Muscle layer of duodenum (tissue), 2 donors: ENCODE measurements at regions not wholly inside any gene's neighbourhood (a gene's known extent, or its start where the extent isn't known, plus 50 kb on each side); places are given as distances from the start of the nearest gene placed in this dataset.
"Not testable (repeated sequence)": the region's sequence is repeated elsewhere in the genome, so short reads cannot be mapped to it uniquely, and the experiment has no call there.

Experiments used
- H3K27ac ChIP-seq: one replicate; pipeline ENCODE4 v1.7.0; 2013; ENCODE audit warnings: mild to moderate bottlenecking, low read length
- H3K27me3 ChIP-seq: one replicate; pipeline ENCODE4 v1.7.0; 2013; ENCODE audit warnings: low read depth, mild to moderate bottlenecking, control low read depth, low read length
- H3K36me3 ChIP-seq, 2 donors: one replicate each; pipeline ENCODE4 v1.7.0; 2013; ENCODE audit warnings: low read length in 2 of 2, control low read depth in 1 of 2, mild to moderate bottlenecking in 1 of 2; ENCODE audit not compliant: insufficient read depth in 2 of 2, control insufficient read depth in 1 of 2
- H3K4me1 ChIP-seq, 2 donors: one replicate each; pipeline ENCODE4 v1.7.0; 2013; ENCODE audit warnings: low read length in 2 of 2, mild to moderate bottlenecking in 2 of 2, control low read depth in 1 of 2, moderate library complexity in 1 of 2; ENCODE audit not compliant: insufficient read depth in 2 of 2, control insufficient read depth in 1 of 2
- H3K4me3 ChIP-seq, 2 donors: one replicate each; pipeline ENCODE4 v1.7.0; 2013; ENCODE audit warnings: low read length in 2 of 2, low read depth in 1 of 2, mild to moderate bottlenecking in 1 of 2
- H3K9me3 ChIP-seq, 2 donors: one replicate each; pipeline ENCODE4 v1.7.0; 2013; ENCODE audit warnings: low read length in 2 of 2, control low read depth in 1 of 2, mild to moderate bottlenecking in 1 of 2; ENCODE audit not compliant: control insufficient read depth in 1 of 2
- donor health status: healthy.

DNA sequence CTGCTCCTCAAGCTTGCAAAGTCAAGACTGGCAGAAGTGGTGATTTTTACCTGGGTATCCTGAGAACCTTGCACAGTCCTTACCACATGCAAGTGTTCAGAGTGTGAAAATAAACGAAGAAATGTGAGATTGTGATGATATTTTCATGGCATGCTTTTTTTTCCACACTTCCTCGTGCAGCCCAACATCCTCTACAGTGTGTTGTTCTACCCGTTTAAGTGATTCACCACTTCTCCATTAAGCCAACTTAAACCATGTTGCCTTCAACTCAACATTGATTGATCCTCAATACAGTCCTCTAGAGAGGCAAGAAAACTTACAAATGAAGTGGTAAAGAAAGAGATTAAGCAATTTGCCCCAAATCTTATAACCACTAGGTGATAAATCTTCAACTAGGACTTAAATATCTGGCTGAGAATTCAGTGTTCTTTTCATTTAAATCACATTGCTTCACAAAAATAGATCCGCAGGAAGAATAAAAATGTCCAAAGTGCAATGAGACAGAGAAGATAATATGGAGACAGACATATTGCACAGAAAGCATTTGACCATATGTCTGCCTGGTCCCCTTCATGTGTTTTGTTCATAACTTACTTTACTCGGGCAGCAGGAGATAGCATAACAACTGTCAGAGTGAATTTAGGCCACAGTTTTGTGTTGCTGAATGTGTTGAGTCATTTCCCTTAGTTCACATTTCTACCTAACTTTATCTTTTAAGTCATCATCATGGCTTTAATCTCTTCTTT lies 75.8 kb upstream of the PARP8 start:
- not testable (repeated sequence) for H3K9me3 ChIP-seq, H3K27ac ChIP-seq, H3K27me3 ChIP-seq, H3K4me3 ChIP-seq, H3K36me3 ChIP-seq, H3K4me1 ChIP-seq

DNA sequence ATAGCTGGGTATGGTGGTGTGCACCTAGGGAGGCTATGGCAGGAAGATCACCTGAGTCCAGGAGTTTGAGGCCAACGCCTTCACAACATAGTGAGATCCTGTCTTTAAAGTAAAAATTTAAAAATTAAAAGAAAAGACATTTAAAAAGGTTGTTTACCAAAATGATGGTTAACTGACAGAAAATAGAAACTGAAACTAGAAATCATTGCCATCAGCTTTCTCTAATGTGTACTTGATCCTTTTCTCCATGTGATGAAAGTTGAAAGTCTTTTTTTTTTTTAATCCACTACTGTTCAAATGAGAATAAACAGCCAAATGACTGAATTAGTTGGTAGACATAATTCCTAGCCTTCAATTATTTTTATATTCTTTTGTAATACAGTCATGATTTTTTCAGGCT lies 75.1 kb upstream of the PARP8 start:
- not testable (repeated sequence) for H3K4me1 ChIP-seq, H3K27ac ChIP-seq, H3K9me3 ChIP-seq, H3K36me3 ChIP-seq, H3K27me3 ChIP-seq, H3K4me3 ChIP-seq

DNA sequence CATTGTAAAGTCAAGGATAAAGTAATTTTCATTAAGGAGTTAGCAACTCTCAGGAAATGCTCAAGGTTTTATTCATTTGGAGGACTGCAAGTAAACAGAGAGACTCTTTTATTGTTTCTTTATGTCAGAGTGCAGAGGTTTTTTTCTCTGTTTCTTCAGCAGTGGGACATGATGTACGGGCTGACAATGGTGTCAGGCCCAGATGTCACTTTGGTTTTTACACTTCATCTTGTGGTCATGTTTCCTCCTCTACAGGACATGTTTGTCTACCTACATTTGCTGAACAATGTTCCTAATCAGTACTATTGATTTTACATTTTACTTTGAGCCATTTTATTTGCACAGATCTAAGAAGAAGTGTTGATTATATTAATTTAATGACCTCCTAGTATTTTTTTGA lies 72.8 kb upstream of the PARP8 start:
- Histone ChIP-seq H3K4me1 (no peaks in the 10 kb centered on the region), H3K27me3 (no peaks in the 10 kb centered on the region), H3K36me3 (no peaks in the 10 kb centered on the region), H3K4me3 (no peak overlapping the region), H3K27ac (no peak overlapping the region), H3K9me3 (no peaks in the 10 kb centered on the region)

DNA sequence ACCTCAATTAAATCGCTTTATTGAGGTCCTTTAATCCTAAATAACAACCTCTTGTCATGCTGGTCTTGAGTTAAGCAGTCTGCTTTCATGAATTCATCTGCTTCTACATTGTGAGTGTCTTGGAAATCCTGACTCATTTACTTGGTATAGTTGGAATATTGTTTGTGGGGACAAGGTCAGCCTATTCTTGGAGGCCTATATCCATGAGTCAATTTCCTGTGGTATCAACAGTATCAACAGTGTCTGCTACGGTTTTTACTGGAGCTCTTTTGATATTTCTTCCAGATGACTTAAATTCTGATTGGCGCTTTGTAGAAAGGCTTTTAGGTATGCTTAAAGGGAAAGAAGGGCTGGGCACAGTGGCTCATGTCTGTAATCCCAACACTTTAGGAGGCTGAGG lies 71.2 kb upstream of the PARP8 start:
- H3K4me3 ChIP-seq = no peak overlapping the region
- no peak overlapping the region for H3K27ac ChIP-seq
- H3K9me3 ChIP-seq = no peaks in the 10 kb centered on the region
- no peaks in the 10 kb centered on the region for H3K27me3 ChIP-seq
- no peaks in the 10 kb centered on the region for H3K36me3 ChIP-seq
- H3K4me1 ChIP-seq = no peaks in the 10 kb centered on the region

DNA sequence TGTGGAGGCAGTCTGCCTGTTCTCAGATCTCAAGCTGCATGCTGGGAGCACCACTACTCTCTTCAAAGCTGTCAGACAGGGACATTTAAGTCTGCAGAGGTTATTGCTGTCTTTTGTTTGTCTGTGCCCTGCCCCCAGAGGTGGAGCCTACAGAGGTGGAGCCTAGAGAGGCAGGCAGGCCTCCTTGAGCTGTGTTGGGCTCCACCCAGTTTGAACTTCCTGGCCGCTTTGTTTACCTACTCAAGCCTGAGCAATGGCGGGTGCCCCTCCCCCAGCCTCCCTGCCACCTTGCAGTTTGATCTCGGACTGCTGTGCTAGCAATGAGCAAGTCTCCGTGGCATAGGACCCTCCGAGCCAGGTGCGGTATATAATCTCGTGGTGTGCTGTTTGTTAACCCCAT lies 64.9 kb upstream of the PARP8 start:
- H3K27me3 ChIP-seq, H3K9me3 ChIP-seq, H3K36me3 ChIP-seq, H3K4me1 ChIP-seq, H3K4me3 ChIP-seq, H3K27ac ChIP-seq: not testable (repeated sequence)

DNA sequence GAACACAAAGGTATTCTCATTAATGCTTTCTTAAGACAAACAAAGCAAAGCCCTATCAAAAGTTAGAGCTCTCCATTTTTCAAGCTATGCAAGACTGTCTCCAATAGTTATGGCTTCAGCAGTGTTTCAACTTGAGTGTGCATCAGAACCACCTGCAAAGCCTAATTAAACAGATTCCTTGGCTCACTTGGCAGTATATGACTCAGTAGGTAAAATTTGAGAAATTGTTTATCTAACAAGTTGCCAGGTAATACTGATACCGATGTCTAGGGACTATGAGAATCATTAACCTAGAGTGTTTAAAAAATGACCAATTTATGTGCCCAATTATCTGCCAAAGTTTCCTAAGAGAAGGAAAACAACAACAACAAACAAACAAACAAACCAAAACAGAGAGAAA lies 60.3 kb upstream of the PARP8 start:
- H3K4me1 ChIP-seq = no peaks in the 10 kb centered on the region
- H3K36me3 ChIP-seq = no peaks in the 10 kb centered on the region
- no peak overlapping the region for H3K27ac ChIP-seq

DNA sequence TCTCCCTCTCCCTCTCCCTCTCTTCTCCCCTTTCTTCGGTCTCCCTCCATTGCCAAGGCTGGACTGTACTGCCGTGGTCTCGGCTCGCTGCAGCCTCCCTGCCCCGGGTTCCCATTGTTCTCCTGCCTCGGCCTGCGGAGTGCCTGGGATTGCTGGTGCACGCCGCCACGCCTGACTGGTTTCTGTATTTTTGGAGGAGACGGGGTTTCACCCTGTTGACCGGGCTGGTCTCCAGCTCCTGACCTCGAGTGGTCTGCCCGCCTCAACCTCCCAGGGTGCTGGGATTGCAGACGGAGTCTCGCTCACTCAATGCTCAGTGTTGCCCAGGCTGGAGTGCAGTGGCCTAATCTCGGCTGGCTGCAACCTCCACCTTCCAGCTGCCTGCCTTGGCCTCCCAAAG lies 59.0 kb upstream of the PARP8 start:
- H3K27me3 ChIP-seq, H3K36me3 ChIP-seq, H3K27ac ChIP-seq, H3K9me3 ChIP-seq, H3K4me3 ChIP-seq, H3K4me1 ChIP-seq: not testable (repeated sequence)

More for the DNA sequence above, 60.3 kb upstream of the PARP8 start:
- Histone ChIP-seq H3K4me3 (no peak overlapping the region), H3K9me3 (no peaks in the 10 kb centered on the region), H3K27me3 (no peaks in the 10 kb centered on the region)

DNA sequence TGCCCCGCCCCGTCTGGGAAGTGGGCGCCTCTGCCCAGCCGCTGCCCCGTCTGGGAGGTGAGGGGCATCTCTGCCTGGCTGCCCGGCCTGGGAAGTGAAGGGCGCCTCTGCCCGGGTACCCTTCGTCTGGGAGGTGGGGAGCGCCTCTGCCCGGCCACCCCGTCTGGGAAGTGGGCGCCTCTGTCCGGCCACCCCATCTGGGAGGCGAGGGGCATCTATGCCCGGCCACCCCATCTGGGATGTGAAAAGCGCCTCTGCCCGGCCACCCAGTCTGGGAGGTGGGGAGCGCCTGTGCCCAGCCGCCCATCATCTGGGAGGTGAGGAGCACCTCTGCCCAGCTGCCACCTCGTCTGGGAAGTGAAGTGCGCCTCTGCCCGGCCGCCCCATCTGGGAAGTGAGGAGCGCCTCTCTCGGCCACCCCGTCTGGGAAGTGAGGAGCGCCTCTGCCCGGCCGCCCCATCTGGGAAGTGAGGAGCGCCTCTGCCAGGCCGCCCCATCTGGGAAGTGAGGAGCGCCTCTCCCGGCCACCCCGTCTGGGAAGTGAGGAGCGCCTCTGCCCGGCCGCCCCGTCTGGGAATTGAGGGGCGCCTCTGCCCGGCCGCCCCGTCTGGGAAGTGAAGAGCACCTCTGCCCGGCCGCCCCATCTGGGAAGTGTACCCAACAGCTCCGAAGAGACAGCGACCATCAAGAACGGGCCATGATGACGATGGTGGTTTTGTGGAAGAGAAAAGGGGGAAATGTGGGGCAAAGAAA lies 58.3 kb upstream of the PARP8 start:
- H3K36me3 ChIP-seq, H3K9me3 ChIP-seq, H3K27me3 ChIP-seq, H3K4me1 ChIP-seq, H3K4me3 ChIP-seq, H3K27ac ChIP-seq: not testable (repeated sequence)

DNA sequence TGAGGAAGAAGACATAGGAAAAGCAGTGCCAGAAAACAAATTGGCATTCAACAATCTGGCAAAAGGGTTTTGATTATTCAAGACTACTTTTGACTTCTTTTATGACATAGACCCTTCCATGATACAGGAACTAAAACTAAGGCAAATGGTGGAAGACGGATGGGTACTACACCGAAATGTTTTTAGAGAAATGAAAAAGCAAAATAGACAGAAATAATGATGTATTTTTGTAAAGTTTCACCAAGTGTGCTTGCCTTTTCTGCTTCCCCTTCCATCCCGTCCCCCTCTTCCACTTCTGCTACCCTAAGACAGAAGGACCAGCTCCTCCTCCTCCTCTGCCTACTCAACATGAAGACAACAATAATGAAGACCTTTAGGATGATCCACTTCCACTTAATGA lies 53.4 kb upstream of the PARP8 start:
- H3K27ac ChIP-seq, H3K27me3 ChIP-seq, H3K4me1 ChIP-seq, H3K9me3 ChIP-seq, H3K4me3 ChIP-seq, H3K36me3 ChIP-seq: not testable (repeated sequence)
